AG10803 (cell line): ENCODE measurements at regions not wholly inside any gene's neighbourhood (a gene's known extent, or its start where the extent isn't known, plus 50 kb on each side); places are given as distances from the start of the nearest gene placed in this dataset.

Experiments
- DNase-seq: peaks from one replicate; pipeline ENCODE4 v3.0.0; 2010; ENCODE audit warnings: low read depth
- H3K4me3 ChIP-seq: 2 replicates; pipeline ENCODE4 v1.5.1; 2011; ENCODE audit warnings: mild to moderate bottlenecking, low read length, control low read depth
- CTCF ChIP-seq: conservative IDR thresholded peaks from 2 replicates; pipeline ENCODE4 v1.5.1; 2011; ENCODE audit warnings: mild to moderate bottlenecking, low read length, control low read depth, inconsistent platforms

GRCh38 chr18:34159691-34160185 is 65.0 kb downstream of the NOL4 start:
- DNase-seq = no peak
- no peak overlapping the region for H3K4me3 ChIP-seq
- no peak for TF ChIP-seq CTCF

GRCh38 chr18:34158881-34159690 is 65.6 kb downstream of the NOL4 start:
- H3K4me3 ChIP-seq = peak overlapping the region; percentile 9; the same call in 1 of the 2 replicates
- DNase-seq = no peak
- no peak for TF ChIP-seq CTCF

GRCh38 chr18:34153711-34154110 is 71.0 kb downstream of the NOL4 start:
- DNase-seq = peak; percentile 26
- no peak for TF ChIP-seq CTCF
- peak overlapping the region; percentile 28 for H3K4me3 ChIP-seq

- no peak overlapping the region for H3K4me3 ChIP-seq
- no peak for TF ChIP-seq CTCF
- no peak for DNase-seq
Measured at GRCh38 chr18:34131006-34131405, 93.7 kb downstream of the NOL4 start.

GRCh38 chr18:34128436-34128835 is 96.3 kb downstream of the NOL4 start:
- H3K4me3 ChIP-seq = no peak overlapping the region
- no peak for TF ChIP-seq CTCF
- peak; percentile 45 for DNase-seq

- DNase-seq = no peak
- TF ChIP-seq CTCF = no peak
- no peak overlapping the region for H3K4me3 ChIP-seq
Measured at GRCh38 chr18:34126121-34126520, 98.6 kb downstream of the NOL4 start.

GRCh38 chr18:34122724-34123334 is 101.9 kb downstream of the NOL4 start:
- H3K4me3 ChIP-seq = no peak overlapping the region
- peak; percentile 51 for DNase-seq
- TF ChIP-seq CTCF = peak; percentile 99
